ENCODE measurements at regions not wholly inside any gene's neighbourhood (a gene's known extent, or its start where the extent isn't known, plus 50 kb on each side); places are given as distances from the start of the nearest gene placed in this dataset.
A peak's percentile ranks its signal among the peaks of the same experiment; 100 is the strongest.

GRCh38 chr16:9597967-9598730, 506.7 kb downstream of the HAPSTR1 start (continued):
- TF ChIP-seq CTCF (IDR thresholded peaks at IDR 0.05 in 2 of 3, conservative IDR thresholded peaks at IDR 0.05 in 1 of 3; ENCODE audit: insufficient read depth in 2 of 3, low read depth in 1 of 3, low read length in 3 of 3) (no peak), ZNF124 (CRISPR knock-in tag; IDR thresholded peaks at IDR 0.05) (no peak), SOX6 (IDR thresholded peaks at IDR 0.05) (peak; percentile 87), ZNF395 (CRISPR knock-in tag; IDR thresholded peaks at IDR 0.05) (peak; percentile 90), E2F1 (CRISPR knock-in tag; IDR thresholded peaks at IDR 0.05) (no peak), ZNF507 (tag; conservative IDR thresholded peaks at IDR 0.05) (peak; percentile 98), ZNF3 (CRISPR knock-in tag; IDR thresholded peaks at IDR 0.05) (no peak), ESRRB (CRISPR knock-in tag; IDR thresholded peaks at IDR 0.05; ENCODE audit: borderline replicate concordance) (no peak), TRIM28 (IDR thresholded peaks at IDR 0.05) (no peak), POLR2H (tag; IDR thresholded peaks at IDR 0.05; ENCODE audit: low read depth) (peak; percentile 79), SIX5 (IDR thresholded peaks at IDR 0.05; ENCODE audit: borderline replicate concordance in 1 of 2, insufficient read depth in 1 of 2, low read depth in 1 of 2, low read length in 2 of 2) (no peak), NUFIP1 (IDR thresholded peaks at IDR 0.05; ENCODE audit: partially characterized antibody) (no peak), NEUROD1 (IDR thresholded peaks at IDR 0.05; ENCODE audit: borderline replicate concordance, low read depth, low read length, partially characterized antibody) (no peak), THRB (CRISPR knock-in tag; conservative IDR thresholded peaks at IDR 0.05) (no peak; the same call in 1 of the 2 replicates), ELF4 (CRISPR knock-in tag; IDR thresholded peaks at IDR 0.05) (no peak), MTA1 (IDR thresholded peaks at IDR 0.05; ENCODE audit: borderline replicate concordance) (peak; percentile 70), ZEB2 (IDR thresholded peaks at IDR 0.05) (peak; percentile 57; the same call in 1 of the 2 replicates), LCOR (CRISPR knock-in tag; IDR thresholded peaks at IDR 0.05) (no peak)
- TF ChIP-seq, protein P1, sequence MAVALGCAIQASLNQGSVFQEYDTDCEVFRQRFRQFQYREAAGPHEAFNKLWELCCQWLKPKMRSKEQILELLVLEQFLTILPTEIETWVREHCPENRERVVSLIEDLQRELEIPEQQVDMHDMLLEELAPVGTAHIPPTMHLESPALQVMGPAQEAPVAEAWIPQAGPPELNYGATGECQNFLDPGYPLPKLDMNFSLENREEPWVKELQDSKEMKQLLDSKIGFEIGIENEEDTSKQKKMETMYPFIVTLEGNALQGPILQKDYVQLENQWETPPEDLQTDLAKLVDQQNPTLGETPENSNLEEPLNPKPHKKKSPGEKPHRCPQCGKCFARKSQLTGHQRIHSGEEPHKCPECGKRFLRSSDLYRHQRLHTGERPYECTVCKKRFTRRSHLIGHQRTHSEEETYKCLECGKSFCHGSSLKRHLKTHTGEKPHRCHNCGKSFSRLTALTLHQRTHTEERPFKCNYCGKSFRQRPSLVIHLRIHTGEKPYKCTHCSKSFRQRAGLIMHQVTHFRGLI (CRISPR knock-in tag; IDR thresholded peaks at IDR 0.05) = no peak
- TF ChIP-seq, protein P2, sequence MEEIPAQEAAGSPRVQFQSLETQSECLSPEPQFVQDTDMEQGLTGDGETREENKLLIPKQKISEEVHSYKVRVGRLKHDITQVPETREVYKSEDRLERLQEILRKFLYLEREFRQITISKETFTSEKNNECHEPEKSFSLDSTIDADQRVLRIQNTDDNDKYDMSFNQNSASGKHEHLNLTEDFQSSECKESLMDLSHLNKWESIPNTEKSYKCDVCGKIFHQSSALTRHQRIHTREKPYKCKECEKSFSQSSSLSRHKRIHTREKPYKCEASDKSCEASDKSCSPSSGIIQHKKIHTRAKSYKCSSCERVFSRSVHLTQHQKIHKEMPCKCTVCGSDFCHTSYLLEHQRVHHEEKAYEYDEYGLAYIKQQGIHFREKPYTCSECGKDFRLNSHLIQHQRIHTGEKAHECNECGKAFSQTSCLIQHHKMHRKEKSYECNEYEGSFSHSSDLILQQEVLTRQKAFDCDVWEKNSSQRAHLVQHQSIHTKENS (CRISPR knock-in tag; IDR thresholded peaks at IDR 0.05) = 0 out of 2 replicates have a peak, but pooled peaks have one; percentile 67
